OCI-LY1 (cell line): ENCODE measurements at regions not wholly inside any gene's neighbourhood (a gene's known extent, or its start where the extent isn't known, plus 50 kb on each side); places are given as distances from the start of the nearest gene placed in this dataset.

Experiments
- CTCF ChIP-seq: fragments of 200-600 bp; sonication (generic), shearing (Covaris generic); IDR thresholded peaks from 2 replicates; pipeline ENCODE4 v1.5.1; 2017; ENCODE audit warnings: mild to moderate bottlenecking, antibody characterized with exemption, low read length, moderate library complexity, mixed read lengths
- EZH2 ChIP-seq: fragments of 200-600 bp; sonication (generic), shearing (Covaris generic); IDR thresholded peaks from 2 replicates; pipeline ENCODE4 v1.8.0; 2017; ENCODE audit warnings: borderline replicate concordance, mixed run types, mild to moderate bottlenecking, antibody characterized with exemption, low read length, moderate library complexity, mixed read lengths

GRCh38 chr6:8159966-8160365 lies 57.6 kb upstream of the EEF1E1 start:
- TF ChIP-seq CTCF: no peak
- TF ChIP-seq EZH2: no peak
